ENCODE measurements at regions not wholly inside any gene's neighbourhood (a gene's known extent, or its start where the extent isn't known, plus 50 kb on each side); places are given as distances from the start of the nearest gene placed in this dataset.

GRCh38 chr7:20491284-20491683 lies 124.2 kb upstream of the ABCB5 start:
- Histone ChIP-seq H3K56ac (replicated peaks; ENCODE audit: insufficient read length, low read depth, low read length) (no peak overlapping the region), H4K91ac (replicated peaks; ENCODE audit: insufficient read length, low read length) (no peak overlapping the region), H3K27me3 (replicated peaks in 1 of 4; ENCODE audit: control insufficient read depth in 3 of 4, extremely low read depth in 1 of 4, insufficient read depth in 3 of 4, low read length in 3 of 4) (no peaks in the 10 kb centered on the region), H3K23ac (ENCODE audit: insufficient read length) (no peak overlapping the region), H2BK5ac (ENCODE audit: low read depth, low read length) (no peak overlapping the region), H2BK12ac (ENCODE audit: low read depth, low read length) (no peak overlapping the region), H3K27ac (ENCODE audit: low read depth, low read length) (no peak overlapping the region), H3K4ac (replicated peaks; ENCODE audit: insufficient read length, low read depth, low read length) (no peak overlapping the region), H3K18ac (ENCODE audit: extremely low read depth, low read length) (no peak overlapping the region), H4K8ac (ENCODE audit: extremely low read depth, insufficient read depth, low read length) (no peak overlapping the region), H3K79me2 (ENCODE audit: control insufficient read depth in 1 of 2, insufficient read depth in 2 of 2, low read length in 2 of 2) (no peaks in the 10 kb centered on the region), H3K23me2 (ENCODE audit: low read depth, low read length) (no peaks in the 10 kb centered on the region), H3K4me2 (ENCODE audit: insufficient read depth in 1 of 2, low read depth in 2 of 2, low read length in 2 of 2) (no peak overlapping the region), H3K9ac (replicated peaks in 1 of 4; ENCODE audit: extremely low read depth in 1 of 4, low read depth in 3 of 4, low read length in 3 of 4) (no peak overlapping the region), H3K9me3 (ENCODE audit: insufficient read depth in 2 of 2, low read depth in 1 of 2, low read length in 1 of 2) (peaks cover 0 to 7% of the 10 kb centered on the region in 2 experiments; a peak in 2 of 4 replicates), H4K5ac (ENCODE audit: insufficient read length, low read depth, low read length) (no peak overlapping the region), H3K4me3 (ENCODE audit: extremely low read depth in 1 of 4, insufficient read depth in 2 of 4, low read depth in 3 of 4, low read length in 4 of 4) (no peak overlapping the region), H2BK15ac (ENCODE audit: low read length) (no peak overlapping the region), H2BK20ac (ENCODE audit: low read length) (no peak overlapping the region), H2AFZ (ENCODE audit: low read length) (no peak overlapping the region), H4K20me1 (replicated peaks in 1 of 2; ENCODE audit: control insufficient read depth in 1 of 2, insufficient read depth in 2 of 2, low read length in 2 of 2) (no peaks in the 10 kb centered on the region), H3K14ac (ENCODE audit: insufficient read length) (no peak overlapping the region), H3K79me1 (ENCODE audit: low read depth, low read length) (no peaks in the 10 kb centered on the region), H3K4me1 (replicated peaks in 1 of 4; ENCODE audit: control insufficient read depth in 3 of 4, insufficient read depth in 4 of 4, low read length in 3 of 4) (no peaks in the 10 kb centered on the region), H2AK5ac (ENCODE audit: low read depth, low read length) (no peak overlapping the region), H2BK120ac (replicated peaks; ENCODE audit: low read depth, low read length) (no peak overlapping the region), H3K36me3 (ENCODE audit: control insufficient read depth in 2 of 4, insufficient read depth in 4 of 4, low read length in 3 of 4) (no peaks in the 10 kb centered on the region; a peak in 1 of 8 replicates)
- ChIA-PET CTCF (ENCODE audit: partially characterized antibody) (no interaction called here), POLR2A (ENCODE audit: partially characterized antibody) (no interaction called here)
- no peak for FAIRE-seq
- no peak for DNase-seq (ENCODE audit: low read depth in 1 of 2, low spot score in 2 of 2)
- no peak for TF ChIP-seq POLR2AphosphoS5 (IDR thresholded peaks at IDR 0.05; ENCODE audit: low read depth, low read length)
- TF ChIP-seq, protein P1, sequence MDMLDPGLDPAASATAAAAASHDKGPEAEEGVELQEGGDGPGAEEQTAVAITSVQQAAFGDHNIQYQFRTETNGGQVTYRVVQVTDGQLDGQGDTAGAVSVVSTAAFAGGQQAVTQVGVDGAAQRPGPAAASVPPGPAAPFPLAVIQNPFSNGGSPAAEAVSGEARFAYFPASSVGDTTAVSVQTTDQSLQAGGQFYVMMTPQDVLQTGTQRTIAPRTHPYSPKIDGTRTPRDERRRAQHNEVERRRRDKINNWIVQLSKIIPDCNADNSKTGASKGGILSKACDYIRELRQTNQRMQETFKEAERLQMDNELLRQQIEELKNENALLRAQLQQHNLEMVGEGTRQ (IDR thresholded peaks at IDR 0.05; ENCODE audit: low read length), result no peak
- TF ChIP-seq TAF1 (IDR thresholded peaks at IDR 0.05; ENCODE audit: low read depth, low read length), result no peak
- no peak for TF ChIP-seq SIX5 (IDR thresholded peaks at IDR 0.05; ENCODE audit: low read depth, low read length)
- no peak for TF ChIP-seq E2F6 (IDR thresholded peaks at IDR 0.05)
- TF ChIP-seq CHD2 (IDR thresholded peaks at IDR 0.05; ENCODE audit: low read length), result no peak
- no peak for TF ChIP-seq KDM4A (IDR thresholded peaks at IDR 0.05; ENCODE audit: low read depth, low read length, severe bottlenecking)
- no peak for TF ChIP-seq SIRT6 (IDR thresholded peaks at IDR 0.05; ENCODE audit: low read length)

All from H1 (cell line).